Sigmoid colon (tissue), 4 donors: ENCODE measurements at regions not wholly inside any gene's neighbourhood (a gene's known extent, or its start where the extent isn't known, plus 50 kb on each side); places are given as distances from the start of the nearest gene placed in this dataset.

Experiments used
- POLR2A ChIP-seq, 2 donors: fragments of 450-650 bp; IDR thresholded peaks; one replicate each; pipeline ENCODE4 v1.6.1; 2016; ENCODE audit warnings: antibody characterized with exemption in 2 of 2, mild to moderate bottlenecking in 2 of 2, moderate library complexity in 2 of 2
- POLR2AphosphoS5 ChIP-seq, 4 donors: sonication (generic); formaldehyde crosslinking; IDR thresholded peaks; one replicate each; pipeline ENCODE4 v1.6.1; 2017; ENCODE audit warnings: antibody characterized with exemption in 4 of 4
- TF ChIP-seq, protein P1 (sequence below), 4 experiments: fragments of 450-650 bp in 3 of 4; fragments of 200-600 bp in 1 of 4; IDR thresholded peaks; one replicate each; pipeline ENCODE4 v1.5.1; 2016 to 2019; ENCODE audit warnings: antibody characterized with exemption in 4 of 4, mild to moderate bottlenecking in 3 of 4, moderate library complexity in 2 of 4

- TF ChIP-seq, protein P1, sequence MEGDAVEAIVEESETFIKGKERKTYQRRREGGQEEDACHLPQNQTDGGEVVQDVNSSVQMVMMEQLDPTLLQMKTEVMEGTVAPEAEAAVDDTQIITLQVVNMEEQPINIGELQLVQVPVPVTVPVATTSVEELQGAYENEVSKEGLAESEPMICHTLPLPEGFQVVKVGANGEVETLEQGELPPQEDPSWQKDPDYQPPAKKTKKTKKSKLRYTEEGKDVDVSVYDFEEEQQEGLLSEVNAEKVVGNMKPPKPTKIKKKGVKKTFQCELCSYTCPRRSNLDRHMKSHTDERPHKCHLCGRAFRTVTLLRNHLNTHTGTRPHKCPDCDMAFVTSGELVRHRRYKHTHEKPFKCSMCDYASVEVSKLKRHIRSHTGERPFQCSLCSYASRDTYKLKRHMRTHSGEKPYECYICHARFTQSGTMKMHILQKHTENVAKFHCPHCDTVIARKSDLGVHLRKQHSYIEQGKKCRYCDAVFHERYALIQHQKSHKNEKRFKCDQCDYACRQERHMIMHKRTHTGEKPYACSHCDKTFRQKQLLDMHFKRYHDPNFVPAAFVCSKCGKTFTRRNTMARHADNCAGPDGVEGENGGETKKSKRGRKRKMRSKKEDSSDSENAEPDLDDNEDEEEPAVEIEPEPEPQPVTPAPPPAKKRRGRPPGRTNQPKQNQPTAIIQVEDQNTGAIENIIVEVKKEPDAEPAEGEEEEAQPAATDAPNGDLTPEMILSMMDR (IDR thresholded peaks at IDR 0.05) = no peak
- no peak for TF ChIP-seq POLR2A (IDR thresholded peaks at IDR 0.05)
- no peak for TF ChIP-seq POLR2AphosphoS5 (IDR thresholded peaks at IDR 0.05)
Measured at GRCh38 chr6:141580131-141580530, 552.6 kb upstream of the GJE1 start.
